ENCODE measurements at regions not wholly inside any gene's neighbourhood (a gene's known extent, or its start where the extent isn't known, plus 50 kb on each side); places are given as distances from the start of the nearest gene placed in this dataset.

DNA sequence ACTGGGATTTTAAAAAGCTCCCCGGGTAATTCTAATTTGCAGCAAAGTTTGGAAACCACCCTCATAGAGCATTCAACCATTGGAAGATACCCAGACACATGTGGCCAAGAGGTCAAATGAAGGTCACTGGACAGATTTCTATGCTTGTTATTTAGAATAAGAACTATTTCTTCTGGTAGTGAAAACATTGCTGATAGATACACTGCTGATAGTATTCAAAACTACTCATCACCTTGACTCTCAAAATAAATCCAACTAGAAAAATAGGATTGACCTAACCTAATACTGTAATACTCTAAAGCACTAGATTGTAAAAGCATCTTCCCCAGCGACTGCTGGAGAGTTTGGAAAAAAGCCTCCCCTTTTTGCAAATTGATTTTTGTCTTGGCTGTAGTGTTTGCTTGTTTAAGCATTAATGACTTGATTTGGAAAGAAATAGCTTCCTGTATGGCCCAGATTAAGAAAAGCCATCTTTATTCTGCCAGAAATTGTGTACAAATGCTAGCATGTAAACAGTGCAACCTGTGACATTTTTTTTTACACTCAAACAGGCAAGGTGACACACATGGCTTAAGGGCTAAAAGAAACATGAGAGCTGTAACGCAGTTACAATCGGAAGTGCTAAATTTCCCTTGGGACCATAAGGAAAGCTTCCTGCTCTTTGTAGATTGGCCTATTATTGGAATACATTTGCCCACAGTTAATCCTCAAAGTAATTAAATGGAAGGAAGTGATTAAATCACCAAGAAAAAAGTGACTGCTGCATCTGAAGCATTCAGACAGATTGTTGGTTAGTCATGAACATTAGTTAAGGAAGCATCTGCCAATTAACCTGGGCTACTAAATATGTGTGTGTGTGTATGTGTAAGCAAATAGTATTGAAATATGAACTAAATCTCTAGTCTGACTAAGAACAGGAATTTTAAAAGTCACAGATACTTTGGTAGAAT is 356.5 kb upstream of the ATP2B1 start:
- no peaks in the 10 kb centered on the region for H3K4me1 ChIP-seq (ENCODE audit: control insufficient read depth in 4 of 4, insufficient read depth in 4 of 4, low read length in 3 of 4)
- H3K36me3 ChIP-seq (ENCODE audit: control insufficient read depth in 4 of 4, insufficient read depth in 3 of 4, low read depth in 1 of 4, low read length in 3 of 4), result no peaks in the 10 kb centered on the region
- H3K4me3 ChIP-seq (ENCODE audit: low read depth in 1 of 3, low read length in 3 of 3), result no peak overlapping the region
- TF ChIP-seq, protein P1, sequence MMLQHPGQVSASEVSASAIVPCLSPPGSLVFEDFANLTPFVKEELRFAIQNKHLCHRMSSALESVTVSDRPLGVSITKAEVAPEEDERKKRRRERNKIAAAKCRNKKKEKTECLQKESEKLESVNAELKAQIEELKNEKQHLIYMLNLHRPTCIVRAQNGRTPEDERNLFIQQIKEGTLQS (IDR thresholded peaks at IDR 0.05), result no peak
- TF ChIP-seq RAD21 (IDR thresholded peaks at IDR 0.05) (no peak), FOXA2 (IDR thresholded peaks at IDR 0.05) (no peak), TAF1 (conservative IDR thresholded peaks at IDR 0.05) (no peak), FOXA1 (IDR thresholded peaks at IDR 0.05) (no peak), HNF4G (IDR thresholded peaks at IDR 0.05) (no peak), SP1 (IDR thresholded peaks at IDR 0.05) (no peak), HNF4A (conservative IDR thresholded peaks at IDR 0.05) (no peak), RXRA (IDR thresholded peaks at IDR 0.05) (no peak), EGR1 (IDR thresholded peaks at IDR 0.05; ENCODE audit: low read depth in 2 of 2) (no peak), GABPA (IDR thresholded peaks at IDR 0.05 in 1 of 2, conservative IDR thresholded peaks at IDR 0.05 in 1 of 2) (no peak)
- TF ChIP-seq, protein P2, sequence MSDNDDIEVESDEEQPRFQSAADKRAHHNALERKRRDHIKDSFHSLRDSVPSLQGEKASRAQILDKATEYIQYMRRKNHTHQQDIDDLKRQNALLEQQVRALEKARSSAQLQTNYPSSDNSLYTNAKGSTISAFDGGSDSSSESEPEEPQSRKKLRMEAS (IDR thresholded peaks at IDR 0.05), result no peak
- TF ChIP-seq, protein P3, sequence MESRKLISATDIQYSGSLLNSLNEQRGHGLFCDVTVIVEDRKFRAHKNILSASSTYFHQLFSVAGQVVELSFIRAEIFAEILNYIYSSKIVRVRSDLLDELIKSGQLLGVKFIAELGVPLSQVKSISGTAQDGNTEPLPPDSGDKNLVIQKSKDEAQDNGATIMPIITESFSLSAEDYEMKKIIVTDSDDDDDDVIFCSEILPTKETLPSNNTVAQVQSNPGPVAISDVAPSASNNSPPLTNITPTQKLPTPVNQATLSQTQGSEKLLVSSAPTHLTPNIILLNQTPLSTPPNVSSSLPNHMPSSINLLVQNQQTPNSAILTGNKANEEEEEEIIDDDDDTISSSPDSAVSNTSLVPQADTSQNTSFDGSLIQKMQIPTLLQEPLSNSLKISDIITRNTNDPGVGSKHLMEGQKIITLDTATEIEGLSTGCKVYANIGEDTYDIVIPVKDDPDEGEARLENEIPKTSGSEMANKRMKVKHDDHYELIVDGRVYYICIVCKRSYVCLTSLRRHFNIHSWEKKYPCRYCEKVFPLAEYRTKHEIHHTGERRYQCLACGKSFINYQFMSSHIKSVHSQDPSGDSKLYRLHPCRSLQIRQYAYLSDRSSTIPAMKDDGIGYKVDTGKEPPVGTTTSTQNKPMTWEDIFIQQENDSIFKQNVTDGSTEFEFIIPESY (IDR thresholded peaks at IDR 0.05), result no peak
- TF ChIP-seq, protein P4, sequence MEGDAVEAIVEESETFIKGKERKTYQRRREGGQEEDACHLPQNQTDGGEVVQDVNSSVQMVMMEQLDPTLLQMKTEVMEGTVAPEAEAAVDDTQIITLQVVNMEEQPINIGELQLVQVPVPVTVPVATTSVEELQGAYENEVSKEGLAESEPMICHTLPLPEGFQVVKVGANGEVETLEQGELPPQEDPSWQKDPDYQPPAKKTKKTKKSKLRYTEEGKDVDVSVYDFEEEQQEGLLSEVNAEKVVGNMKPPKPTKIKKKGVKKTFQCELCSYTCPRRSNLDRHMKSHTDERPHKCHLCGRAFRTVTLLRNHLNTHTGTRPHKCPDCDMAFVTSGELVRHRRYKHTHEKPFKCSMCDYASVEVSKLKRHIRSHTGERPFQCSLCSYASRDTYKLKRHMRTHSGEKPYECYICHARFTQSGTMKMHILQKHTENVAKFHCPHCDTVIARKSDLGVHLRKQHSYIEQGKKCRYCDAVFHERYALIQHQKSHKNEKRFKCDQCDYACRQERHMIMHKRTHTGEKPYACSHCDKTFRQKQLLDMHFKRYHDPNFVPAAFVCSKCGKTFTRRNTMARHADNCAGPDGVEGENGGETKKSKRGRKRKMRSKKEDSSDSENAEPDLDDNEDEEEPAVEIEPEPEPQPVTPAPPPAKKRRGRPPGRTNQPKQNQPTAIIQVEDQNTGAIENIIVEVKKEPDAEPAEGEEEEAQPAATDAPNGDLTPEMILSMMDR (IDR thresholded peaks at IDR 0.05; ENCODE audit: low read depth, low read length, missing input control), result no peak
- 77% methylated on average over 4 of the region's 4 CpGs for WGBS
- no peak overlapping the region for H3K9ac ChIP-seq (ENCODE audit: low read depth in 1 of 2, low read length in 2 of 2)
- DNase-seq (ENCODE audit: low spot score), result no peak
- H3K9me3 ChIP-seq (ENCODE audit: control insufficient read depth in 4 of 4, low read length in 3 of 4), result no peaks in the 10 kb centered on the region
- H3K27ac ChIP-seq (ENCODE audit: low read depth in 1 of 2, low read length in 2 of 2), result no peak overlapping the region
- no peaks in the 10 kb centered on the region for H3K27me3 ChIP-seq (ENCODE audit: control insufficient read depth in 4 of 4, insufficient read depth in 4 of 4, low read length in 3 of 4)

DNA sequence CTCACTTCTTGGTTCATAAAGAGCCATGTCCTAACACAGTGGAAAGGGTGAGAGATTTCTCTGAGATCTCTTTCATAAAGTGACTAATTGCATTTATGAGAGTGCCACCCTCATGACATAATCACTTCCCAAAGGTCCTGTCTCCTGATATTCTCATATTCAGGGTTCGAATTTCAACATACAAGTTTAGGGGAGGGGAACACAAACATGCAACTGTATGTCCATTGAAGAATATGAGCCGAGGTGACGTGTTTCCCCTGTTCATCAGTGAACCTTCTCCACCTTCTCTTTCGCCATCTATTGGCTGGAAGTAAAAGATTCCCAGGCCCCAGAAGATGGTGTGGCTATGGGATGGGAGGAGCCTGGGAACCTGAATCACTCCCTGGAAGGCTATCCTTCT is 354.2 kb upstream of the ATP2B1 start:
- Histone ChIP-seq H3K4me1 (ENCODE audit: control insufficient read depth in 4 of 4, insufficient read depth in 4 of 4, low read length in 3 of 4) (no peaks in the 10 kb centered on the region), H3K27ac (ENCODE audit: low read depth in 1 of 2, low read length in 2 of 2) (no peak overlapping the region), H3K4me3 (ENCODE audit: low read depth in 1 of 3, low read length in 3 of 3) (no peak overlapping the region), H3K9me3 (ENCODE audit: control insufficient read depth in 4 of 4, low read length in 3 of 4) (no peaks in the 10 kb centered on the region), H3K27me3 (ENCODE audit: control insufficient read depth in 4 of 4, insufficient read depth in 4 of 4, low read length in 3 of 4) (no peaks in the 10 kb centered on the region), H3K9ac (ENCODE audit: low read depth in 1 of 2, low read length in 2 of 2) (no peak overlapping the region), H3K36me3 (ENCODE audit: control insufficient read depth in 4 of 4, insufficient read depth in 3 of 4, low read depth in 1 of 4, low read length in 3 of 4) (no peaks in the 10 kb centered on the region)
- no peak for DNase-seq (ENCODE audit: low spot score)
- WGBS, result 56% methylated on average over 4 of the region's 4 CpGs
- no peak for TF ChIP-seq RXRA (IDR thresholded peaks at IDR 0.05)
- no peak for TF ChIP-seq JUND (IDR thresholded peaks at IDR 0.05)
- TF ChIP-seq, protein P3 (IDR thresholded peaks at IDR 0.05), result no peak
- TF ChIP-seq YY1 (IDR thresholded peaks at IDR 0.05), result no peak
- TF ChIP-seq HNF4A (conservative IDR thresholded peaks at IDR 0.05), result no peak
- TF ChIP-seq, protein P4 (IDR thresholded peaks at IDR 0.05; ENCODE audit: low read depth, low read length, missing input control), result no peak
- no peak for TF ChIP-seq SP1 (IDR thresholded peaks at IDR 0.05)
- TF ChIP-seq, protein P2 (IDR thresholded peaks at IDR 0.05), result no peak
- TF ChIP-seq NR2F2 (IDR thresholded peaks at IDR 0.05), result no peak
- no peak for TF ChIP-seq GABPA (IDR thresholded peaks at IDR 0.05 in 1 of 2, conservative IDR thresholded peaks at IDR 0.05 in 1 of 2)
- TF ChIP-seq EGR1 (IDR thresholded peaks at IDR 0.05; ENCODE audit: low read depth in 2 of 2), result no peak
- no peak for TF ChIP-seq TAF1 (conservative IDR thresholded peaks at IDR 0.05)
